Globus pallidus (tissue), 1 donor: ENCODE measurements at regions not wholly inside any gene's neighbourhood (a gene's known extent, or its start where the extent isn't known, plus 50 kb on each side); places are given as distances from the start of the nearest gene placed in this dataset.

ENCODE experiments used
- DNase-seq: peaks from one replicate; pipeline ENCODE4 v3.0.0-alpha.2; 2015; ENCODE audit warnings: low spot score

- DNase-seq: no peak
These were observed 86.2 kb upstream of the MBNL2 start for GRCh38 chr13:97135883-97136282.

GRCh38 chr13:97136418-97136817, 85.7 kb upstream of the MBNL2 start:
- DNase-seq: no peak

GRCh38 chr13:97139691-97140090, 82.4 kb upstream of the MBNL2 start:
- no peak for DNase-seq

GRCh38 chr13:97140131-97140530, 82.0 kb upstream of the MBNL2 start:
- DNase-seq: no peak

GRCh38 chr13:97140611-97141010, 81.5 kb upstream of the MBNL2 start:
- no peak for DNase-seq

GRCh38 chr13:97141097-97141496, 81.0 kb upstream of the MBNL2 start:
- no peak for DNase-seq

GRCh38 chr13:97141564-97142005, 80.5 kb upstream of the MBNL2 start:
- no peak for DNase-seq

- no peak for DNase-seq
These were observed 79.7 kb upstream of the MBNL2 start for GRCh38 chr13:97142452-97142851.

- no peak for DNase-seq
These were observed 77.1 kb upstream of the MBNL2 start for GRCh38 chr13:97145057-97145456.

- DNase-seq: no peak
These were observed 73.2 kb upstream of the MBNL2 start for GRCh38 chr13:97148894-97149293.

- DNase-seq: no peak
These were observed 61.7 kb upstream of the MBNL2 start for GRCh38 chr13:97160421-97160820.

GRCh38 chr13:97161582-97162231, 60.4 kb upstream of the MBNL2 start:
- no peak for DNase-seq

GRCh38 chr13:97165502-97166425, 56.4 kb upstream of the MBNL2 start:
- no peak for DNase-seq

- DNase-seq: no peak
These were observed 51.0 kb upstream of the MBNL2 start for GRCh38 chr13:97171136-97171535.
